HG03469 (cell line): ENCODE measurements at regions not wholly inside any gene's neighbourhood (a gene's known extent, or its start where the extent isn't known, plus 50 kb on each side); places are given as distances from the start of the nearest gene placed in this dataset.
"Not testable (repeated sequence)": the region's sequence is repeated elsewhere in the genome, so short reads cannot be mapped to it uniquely, and the experiment has no call there.

ENCODE experiments used
- ATAC-seq: cut with Tn5 transposase; IDR thresholded peaks from one replicate; pipeline ENCODE4 v1.9.1; 2021; ENCODE audit warnings: mild to moderate bottlenecking, moderate library complexity, moderate number of reproducible peaks; ENCODE audit not compliant: unreplicated experiment

DNA sequence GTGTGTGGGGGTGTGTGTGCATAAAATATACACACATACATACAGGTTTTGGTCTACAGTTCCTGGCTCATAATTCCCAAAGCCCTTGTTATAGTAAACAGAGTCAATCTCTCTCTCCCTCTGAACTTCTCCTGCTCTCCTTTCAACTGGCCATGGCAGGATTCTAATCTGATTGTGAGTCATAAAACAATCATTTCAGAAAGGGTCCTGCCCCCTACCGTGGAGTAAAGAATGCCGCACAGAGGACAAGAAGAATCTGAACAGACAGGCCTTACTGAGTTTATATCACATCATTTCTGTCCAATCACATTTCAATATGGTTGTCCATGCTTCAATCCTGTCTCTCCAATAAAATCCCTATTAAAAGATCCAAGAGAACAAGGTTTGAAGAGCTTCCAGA is 416.9 kb downstream of the FRK start:
- ATAC-seq = no peak

DNA sequence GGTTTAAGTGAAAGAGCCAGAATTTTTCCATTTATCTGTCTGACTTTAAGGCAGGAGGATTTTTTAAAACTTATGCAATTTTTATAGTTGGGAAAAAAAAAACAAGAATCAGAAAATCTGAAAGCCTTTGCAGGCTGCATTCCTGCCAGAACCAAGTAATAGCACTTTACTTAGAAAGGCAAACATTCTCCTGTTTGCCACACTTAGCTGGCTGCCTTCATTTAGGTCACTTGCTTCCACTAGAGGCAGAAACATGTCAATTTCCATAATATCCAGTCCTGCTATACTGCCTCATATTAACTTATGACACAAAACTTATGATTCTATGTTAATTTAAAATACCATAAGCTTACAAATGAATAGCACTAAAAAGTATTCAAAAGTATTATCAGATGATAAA is 425.8 kb downstream of the FRK start:
- ATAC-seq = no peak

DNA sequence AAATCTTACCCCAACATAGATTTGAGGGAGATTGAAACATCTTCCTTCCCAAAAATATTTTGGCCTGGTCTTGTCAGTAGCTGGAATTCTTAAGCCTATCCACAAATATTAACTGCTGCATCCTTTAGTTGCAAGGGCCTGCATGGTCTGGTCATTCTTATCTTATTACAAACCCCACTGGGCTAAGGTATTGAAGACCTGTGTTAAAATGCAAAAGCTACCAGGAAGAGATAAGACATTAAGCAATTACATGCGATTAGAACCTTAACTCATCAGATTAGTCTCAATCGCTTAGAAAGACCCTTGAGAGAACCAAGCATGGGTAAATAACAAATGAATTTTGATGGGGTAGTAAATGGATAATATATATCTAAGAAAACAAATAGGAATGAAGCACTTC is 426.6 kb downstream of the FRK start:
- ATAC-seq = no peak

DNA sequence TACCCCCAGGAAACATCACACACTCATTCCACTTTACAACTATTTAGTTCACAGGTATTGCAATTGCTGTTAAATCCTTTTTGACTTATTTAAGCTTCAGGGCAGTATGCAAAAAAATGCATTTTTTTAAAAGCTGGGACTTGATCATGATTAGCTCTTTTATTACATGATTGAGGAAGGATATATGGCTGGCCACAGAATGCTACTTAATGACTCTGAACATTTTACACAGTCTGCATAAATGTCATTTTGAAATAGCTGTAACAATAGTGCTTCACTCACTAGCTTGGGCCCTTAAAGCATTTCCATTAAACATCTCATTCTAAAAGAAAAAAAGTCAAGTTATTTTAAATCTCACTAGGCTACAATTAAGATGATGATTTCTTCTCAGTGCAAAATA is 429.7 kb downstream of the FRK start:
- no peak for ATAC-seq

DNA sequence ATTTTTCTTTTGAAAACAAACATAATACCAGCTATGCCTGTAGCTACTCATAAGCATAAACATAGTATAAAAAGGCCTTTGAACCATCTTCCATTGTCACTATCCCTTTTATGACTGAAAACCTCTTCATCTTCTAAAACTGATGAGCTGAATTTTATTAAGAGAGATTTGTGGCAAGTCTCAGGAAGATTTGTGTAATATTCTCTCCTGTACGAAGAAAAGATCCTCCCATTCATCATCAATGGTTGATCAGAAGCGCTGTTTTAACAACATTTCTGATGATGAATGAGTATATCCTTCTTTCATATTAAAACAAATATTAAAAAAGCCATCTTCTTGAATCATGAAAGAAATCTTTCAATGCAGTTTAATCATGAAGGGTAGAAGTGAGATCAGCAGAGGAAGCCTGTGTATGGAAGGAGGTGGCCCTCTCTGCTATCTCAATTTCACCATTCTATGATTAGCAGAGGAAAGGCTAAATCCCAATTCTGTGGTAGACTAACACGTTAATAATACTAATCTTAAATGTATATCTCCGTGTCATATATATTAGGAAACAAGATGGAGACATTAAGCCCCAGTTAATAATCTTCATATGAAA is 430.2 kb downstream of the FRK start:
- no peak for ATAC-seq

DNA sequence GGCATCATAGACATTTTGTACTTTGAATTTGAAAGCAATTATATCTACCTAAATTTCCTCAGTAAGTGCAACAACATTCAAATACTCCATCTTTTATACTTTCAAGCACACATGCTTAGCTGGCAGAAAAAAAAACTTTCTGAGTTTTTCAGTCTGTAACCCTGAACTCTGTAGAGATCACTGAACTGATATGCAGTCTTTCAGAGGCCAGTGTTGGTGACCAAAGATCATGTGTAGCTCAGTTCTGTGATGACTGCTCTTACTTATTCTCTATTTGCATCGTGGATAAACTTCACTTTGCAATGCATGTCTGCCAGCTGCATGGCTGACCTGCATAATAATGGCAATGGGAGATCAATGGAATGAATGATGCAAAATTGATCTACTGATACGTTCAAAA is 431.3 kb downstream of the FRK start:
- no peak for ATAC-seq

DNA sequence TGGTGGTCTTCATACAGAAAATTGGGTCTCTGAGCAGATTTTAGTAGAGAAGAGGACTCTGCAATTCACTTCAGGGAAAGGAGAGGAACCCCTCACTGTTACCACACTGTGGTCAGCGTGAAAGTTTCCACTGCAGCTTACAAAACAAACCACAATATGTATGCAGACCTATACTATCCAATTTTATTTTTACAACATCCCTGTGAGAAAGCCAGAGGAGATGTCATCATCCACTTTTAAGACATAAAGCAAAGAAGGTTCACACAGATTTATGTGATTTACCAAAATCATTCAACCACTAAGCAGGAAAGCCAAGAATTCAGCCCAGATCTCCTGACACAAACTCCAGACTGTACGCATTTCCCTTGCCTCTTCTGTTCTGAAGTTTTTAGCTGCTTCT is 442.4 kb downstream of the FRK start:
- ATAC-seq = no peak

DNA sequence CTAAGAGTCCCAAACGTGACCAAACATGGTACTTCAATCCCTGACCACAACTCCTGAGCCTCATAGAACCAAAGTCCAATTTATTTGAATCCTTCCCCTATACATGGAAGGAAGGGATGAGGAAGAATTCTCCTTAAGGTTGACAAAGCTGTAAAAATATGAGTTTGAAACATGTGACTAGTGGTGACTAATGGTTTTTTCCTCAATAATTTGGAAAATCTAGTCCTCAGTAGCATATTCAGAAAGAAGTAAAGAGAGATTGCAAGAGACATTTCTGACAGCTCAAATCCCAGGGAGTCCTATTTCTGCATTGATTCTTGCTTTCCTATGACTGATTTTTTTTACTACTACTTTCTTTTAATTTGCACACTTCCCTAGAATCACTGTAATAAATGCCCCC is 443.7 kb downstream of the FRK start:
- no peak for ATAC-seq

DNA sequence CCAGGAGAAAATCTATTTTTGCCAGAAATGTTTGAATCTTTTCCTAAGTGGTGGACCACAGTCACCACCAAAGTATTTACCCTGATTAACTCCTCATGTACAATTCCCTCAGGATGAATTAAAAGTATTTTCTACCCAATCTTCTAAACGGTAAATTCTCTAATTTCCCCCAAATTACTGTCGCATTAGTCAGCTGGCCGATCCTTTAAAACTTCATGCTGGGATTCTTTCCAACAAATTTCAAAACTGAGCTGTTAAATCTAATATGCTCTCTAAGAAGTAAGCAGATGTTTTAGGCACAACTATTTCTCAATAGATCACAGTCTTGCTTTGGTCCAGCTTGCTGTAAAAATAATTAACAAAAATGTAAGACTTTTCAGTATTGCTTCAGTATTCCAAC is 447.2 kb downstream of the FRK start:
- ATAC-seq = no peak

DNA sequence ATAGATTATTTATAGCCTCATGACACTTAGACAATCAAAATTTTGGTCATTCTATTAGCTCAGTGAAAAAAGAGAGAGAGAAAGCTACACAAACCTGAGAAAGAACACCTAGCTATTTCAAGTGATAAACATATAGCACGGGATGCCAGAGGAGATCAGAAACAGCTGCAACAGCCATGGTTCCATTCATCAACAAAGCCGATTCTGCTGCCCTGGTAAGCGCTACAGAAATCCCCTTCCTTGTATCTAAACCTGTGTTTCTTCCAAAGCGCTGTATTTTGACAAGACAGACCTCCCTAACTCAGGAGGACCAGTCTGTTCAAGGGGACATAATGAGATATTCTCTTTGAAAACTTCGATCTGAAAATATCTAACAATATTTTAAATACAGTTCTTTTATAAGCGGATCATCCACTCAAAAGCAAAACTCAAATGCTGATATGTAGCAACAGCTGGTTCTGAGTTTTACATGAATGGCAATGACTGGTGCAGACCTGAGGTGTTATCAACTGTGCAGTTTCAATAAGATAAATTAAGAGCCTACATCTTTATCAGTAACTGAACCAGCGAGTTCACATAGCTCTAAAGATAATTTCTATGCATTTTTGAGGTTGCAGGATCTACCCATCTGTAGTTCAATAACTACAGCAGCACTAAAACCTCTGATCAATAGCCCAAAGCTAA is 447.8 kb downstream of the FRK start:
- no peak for ATAC-seq

DNA sequence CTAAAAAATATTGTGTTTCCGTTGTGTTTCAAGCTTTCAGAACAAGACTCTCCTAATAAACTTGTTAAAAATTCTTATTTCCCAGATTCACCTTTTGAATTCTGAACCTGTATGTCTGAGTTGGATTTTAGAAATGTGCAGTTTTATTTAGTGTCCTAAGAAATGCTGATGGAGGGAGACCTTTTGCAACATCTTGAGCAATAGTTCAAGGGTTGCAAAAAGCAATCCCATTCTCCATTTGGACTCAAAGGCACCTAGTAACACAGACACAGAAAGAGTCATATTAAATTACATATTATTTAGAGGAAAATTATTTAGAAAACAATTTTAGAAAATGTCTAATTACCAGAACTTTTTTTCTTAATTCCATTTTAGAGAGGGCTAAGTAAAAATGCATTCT is 448.5 kb downstream of the FRK start:
- no peak for ATAC-seq

DNA sequence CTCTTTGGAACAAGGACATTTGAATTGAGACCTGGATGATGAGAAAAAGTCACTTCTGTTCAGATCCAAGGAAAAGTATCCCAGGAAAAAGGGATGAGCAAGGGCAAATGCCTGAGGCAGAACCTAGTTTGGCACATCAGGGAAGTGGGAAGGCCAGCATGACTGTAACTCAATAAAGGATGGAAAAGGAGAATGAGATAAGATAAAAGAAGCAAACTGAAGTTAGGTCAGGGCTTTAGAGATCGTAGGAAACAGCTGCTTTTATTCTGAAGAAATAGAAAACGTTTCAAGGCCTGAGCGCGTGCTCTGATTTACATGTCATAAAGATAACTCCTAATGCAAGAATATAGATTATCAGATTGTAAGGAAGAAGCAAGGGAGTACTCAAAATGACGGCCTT is 450.0 kb downstream of the FRK start:
- ATAC-seq = no peak

DNA sequence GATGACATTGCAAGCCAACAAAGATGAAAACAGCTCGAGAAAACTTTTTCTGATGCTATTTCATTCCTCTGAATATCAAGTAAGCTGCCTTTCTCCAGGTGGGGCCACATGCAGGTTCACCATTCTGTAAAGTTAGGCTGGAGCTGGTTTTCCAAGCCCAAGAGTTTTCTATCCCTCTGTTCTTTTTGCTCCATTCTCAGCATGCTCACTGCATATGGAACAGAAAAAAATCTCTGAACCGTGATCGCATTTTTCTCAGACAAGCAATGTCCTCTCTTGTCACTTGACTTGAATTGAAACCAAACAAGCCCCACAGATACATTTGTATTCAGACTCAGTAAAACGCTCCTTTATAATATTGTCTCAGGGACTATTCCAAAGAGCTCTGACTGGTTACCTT is 451.6 kb downstream of the FRK start:
- ATAC-seq = no peak

DNA sequence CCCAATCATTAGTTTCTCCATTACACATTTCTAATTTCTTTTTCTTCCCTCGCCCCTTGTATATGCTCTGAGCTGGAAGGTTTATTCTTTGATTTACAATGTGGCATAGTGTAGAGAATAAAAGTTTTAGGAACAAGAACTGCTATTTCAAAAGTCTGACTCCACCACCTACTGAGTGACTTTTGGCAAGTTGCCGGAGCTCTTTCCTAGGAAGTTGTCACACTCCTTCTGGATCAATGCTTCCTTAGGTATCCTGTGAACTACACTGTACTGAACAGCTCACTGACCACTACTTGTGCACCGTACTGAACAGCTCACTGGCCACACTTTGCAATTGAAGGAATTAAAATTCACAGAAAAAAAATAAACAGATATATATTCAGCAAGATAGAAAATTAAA is 458.2 kb downstream of the FRK start:
- no peak for ATAC-seq

DNA sequence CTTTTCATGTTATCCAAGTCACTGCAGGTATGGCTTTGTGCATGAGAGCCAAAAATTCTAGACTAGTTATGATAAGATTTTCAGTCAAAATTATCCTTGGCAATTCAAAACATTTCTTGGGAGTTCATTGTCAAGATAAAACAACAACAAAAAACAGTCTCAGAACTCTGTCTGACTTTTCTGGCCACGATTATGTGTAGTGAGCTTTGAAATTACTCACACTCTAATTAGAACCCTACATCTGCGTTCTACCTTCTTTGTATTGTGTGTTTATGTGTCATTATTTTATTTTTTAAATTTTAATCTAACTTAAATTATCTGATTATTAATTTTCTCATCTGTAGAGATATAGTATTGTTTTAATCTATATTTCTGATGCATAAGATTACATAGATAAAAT is 459.2 kb downstream of the FRK start:
- ATAC-seq = no peak

DNA sequence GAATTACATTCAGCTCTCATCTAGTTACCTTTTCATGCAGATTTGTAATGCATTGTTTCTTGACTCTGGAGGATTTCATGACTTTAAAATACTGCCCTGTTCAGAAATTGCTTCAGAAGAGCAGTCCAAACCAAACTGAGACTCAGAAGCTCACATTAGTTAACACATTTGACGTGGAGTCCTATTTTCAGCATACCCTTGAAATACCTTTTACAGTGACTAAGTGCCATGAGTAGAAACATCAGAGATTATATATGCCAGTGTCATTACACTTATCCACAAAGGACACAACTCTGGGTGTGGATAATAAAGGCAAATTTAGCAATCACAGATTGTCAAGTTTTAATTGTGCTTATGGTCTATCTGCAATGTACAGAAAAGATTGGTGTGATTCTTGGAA is 459.6 kb downstream of the FRK start:
- ATAC-seq = no peak

DNA sequence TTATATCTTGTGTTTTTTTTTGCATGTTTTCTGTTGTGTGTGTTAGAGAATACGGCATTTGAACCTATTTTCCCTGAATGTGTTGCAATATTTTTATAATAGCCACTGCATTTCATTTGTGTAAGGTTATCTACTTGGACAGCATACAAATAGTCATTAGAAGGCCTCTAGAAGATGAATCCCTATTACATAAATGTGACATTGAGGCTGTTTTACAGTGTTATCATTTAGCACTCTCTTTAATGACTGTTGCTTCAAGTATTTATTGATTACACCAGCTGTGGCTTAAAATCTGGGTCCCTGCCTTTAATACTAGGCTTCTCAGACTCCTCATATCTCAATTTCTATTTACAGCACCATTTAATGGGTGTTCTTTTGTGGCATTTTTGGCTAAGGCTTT is 465.8 kb downstream of the FRK start:
- ATAC-seq = no peak

DNA sequence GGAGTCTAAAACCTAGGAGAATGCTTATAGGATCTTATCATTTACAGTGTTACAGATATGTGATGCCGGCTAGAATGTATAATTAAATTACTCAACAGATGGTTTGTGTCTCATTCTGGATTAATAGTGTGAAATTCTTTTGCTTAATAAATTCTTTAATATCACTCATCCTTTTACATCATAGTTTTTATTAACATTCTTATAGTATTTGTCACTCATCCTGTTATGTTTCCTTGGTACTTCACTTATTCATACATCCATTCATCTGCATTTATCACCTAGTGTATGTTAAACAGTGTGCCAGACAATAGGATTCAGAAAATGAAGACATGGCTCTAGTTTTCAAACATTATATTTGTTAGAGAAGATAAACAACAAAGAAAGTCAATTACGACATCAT is 468.7 kb downstream of the FRK start:
- no peak for ATAC-seq

DNA sequence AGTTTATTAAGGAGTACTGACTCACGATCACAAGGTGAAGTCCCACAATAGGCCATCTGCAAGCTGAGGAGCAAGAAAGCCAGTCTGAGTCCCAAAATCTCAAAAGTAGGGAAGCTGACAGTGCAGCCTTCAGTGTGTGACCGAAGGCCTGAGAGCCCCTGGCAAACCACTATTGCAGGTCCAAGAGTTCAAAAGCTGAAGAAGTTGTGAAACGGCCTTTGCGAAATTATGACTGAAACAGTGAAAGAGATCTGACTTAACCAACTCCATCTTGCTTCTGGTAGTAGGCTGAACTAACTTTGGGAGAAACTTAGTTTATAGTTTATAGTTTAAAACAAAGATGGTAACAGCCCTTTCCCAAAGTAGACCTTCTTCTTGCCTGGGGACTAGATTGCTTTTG is 471.6 kb downstream of the FRK start:
- not testable (repeated sequence) for ATAC-seq

DNA sequence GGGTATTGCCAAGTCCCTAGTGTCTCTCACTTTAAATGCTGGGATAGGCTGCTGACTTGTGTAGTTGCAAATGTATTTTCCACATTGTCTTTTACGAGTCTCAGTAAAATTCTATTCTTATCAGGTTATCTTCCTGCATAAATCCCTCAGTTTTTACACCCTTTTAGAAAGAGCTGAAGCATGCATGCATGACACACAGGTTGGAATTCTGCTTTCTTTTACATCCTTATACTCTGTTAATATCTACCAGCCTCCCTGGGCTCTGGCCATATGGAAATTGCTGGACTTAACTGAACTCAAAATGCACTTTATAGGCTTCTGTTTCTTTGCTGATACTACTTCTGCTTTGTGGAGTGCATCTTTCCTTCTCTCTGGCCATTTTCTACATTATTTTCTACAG is 477.4 kb downstream of the FRK start:
- no peak for ATAC-seq

DNA sequence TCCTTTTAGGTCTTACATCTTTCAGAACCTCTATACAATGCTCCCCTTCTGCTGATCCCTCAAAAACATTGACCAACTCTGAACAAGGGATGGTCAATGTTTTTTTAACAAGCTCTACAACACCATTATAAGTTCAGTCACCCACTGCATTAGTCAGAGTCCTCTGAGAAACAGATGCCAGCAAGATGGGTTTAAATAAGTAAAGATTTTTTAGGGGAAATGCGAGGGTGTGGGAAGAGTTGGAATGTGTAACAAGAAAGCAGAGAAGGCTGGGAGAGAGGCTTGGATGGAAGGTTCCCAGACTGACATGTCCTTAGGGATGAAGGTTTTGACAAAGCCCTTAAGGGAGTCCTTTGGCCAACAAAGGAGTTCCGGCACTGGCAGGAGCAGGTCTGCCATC is 478.3 kb downstream of the FRK start:
- no peak for ATAC-seq

DNA sequence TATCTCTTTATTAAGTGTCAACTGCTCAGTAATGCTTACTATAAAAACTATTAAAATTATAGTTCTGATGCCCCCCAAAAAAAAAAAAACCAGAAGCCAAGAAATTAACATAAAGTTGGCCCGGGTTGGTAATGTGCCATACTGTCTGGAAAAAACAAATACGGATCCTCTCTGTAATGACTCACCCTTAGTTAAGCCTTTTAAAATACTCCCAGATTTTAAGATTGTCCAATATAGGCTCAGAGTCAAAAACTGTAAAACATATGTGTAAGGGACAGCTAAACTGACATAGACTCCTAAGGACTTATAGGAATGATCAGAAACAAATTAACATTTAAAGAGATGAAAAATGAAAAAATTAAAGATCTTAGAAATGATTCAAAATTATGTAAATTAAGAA is 481.1 kb downstream of the FRK start:
- not testable (repeated sequence) for ATAC-seq

DNA sequence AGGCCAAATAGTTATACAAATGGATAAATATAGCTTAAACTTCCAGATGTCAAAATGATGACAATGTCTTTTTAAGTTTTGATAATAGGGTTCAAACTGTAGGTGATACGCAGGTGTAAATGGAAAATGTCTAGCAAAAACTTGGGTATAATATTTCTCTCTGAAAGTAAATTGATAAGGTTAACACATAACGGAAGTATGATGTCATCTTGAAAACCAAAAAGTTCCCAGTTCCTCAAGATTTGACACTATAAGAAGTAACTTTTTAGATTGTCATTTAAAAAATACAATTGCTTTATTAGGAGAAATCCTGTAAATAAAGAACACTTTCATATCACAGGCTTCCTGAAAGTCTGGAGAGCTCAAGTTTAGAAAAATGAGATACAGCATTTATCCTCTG is 483.4 kb downstream of the FRK start:
- ATAC-seq = no peak
